HEK293 (cell line): ENCODE measurements at regions not wholly inside any gene's neighbourhood (a gene's known extent, or its start where the extent isn't known, plus 50 kb on each side); places are given as distances from the start of the nearest gene placed in this dataset.
A peak's percentile ranks its signal among the peaks of the same experiment; 100 is the strongest.

Source experiments
- GLIS1 ChIP-seq: fragments of 450-650 bp; formaldehyde crosslinking; IDR thresholded peaks from 2 replicates; pipeline ENCODE4 v1.5.1; 2016; ENCODE audit warnings: missing biosample characterization, missing genetic modification characterization
- KLF16 ChIP-seq: fragments of 450-650 bp; formaldehyde crosslinking; IDR thresholded peaks from 2 replicates; pipeline ENCODE4 v1.5.1; 2017; ENCODE audit warnings: missing biosample characterization, missing genetic modification characterization
- MYNN ChIP-seq: fragments of 450-650 bp; formaldehyde crosslinking; IDR thresholded peaks from 2 replicates; pipeline ENCODE4 v1.5.1; 2016; ENCODE audit warnings: missing biosample characterization, missing genetic modification characterization, borderline replicate concordance
- OSR2 ChIP-seq: fragments of 450-650 bp; formaldehyde crosslinking; IDR thresholded peaks from 2 replicates; pipeline ENCODE4 v1.5.1; 2016; ENCODE audit warnings: missing biosample characterization, missing genetic modification characterization
- PRDM6 ChIP-seq: fragments of 450-650 bp; formaldehyde crosslinking; IDR thresholded peaks from 2 replicates; pipeline ENCODE4 v1.5.1; 2017; ENCODE audit warnings: missing biosample characterization, missing genetic modification characterization
- TCF7L2 ChIP-seq: IDR thresholded peaks from 2 replicates; pipeline ENCODE4 v1.6.1; 2011; ENCODE audit warnings: low read depth, mild to moderate bottlenecking, inconsistent platforms, low read length, moderate library complexity, borderline replicate concordance
- YY2 ChIP-seq: fragments of 450-650 bp; formaldehyde crosslinking; IDR thresholded peaks from 2 replicates; pipeline ENCODE4 v1.5.1; 2016; ENCODE audit warnings: missing biosample characterization, missing genetic modification characterization
- ZBTB17 ChIP-seq: fragments of 450-650 bp; formaldehyde crosslinking; IDR thresholded peaks from 2 replicates; pipeline ENCODE4 v1.5.1; 2016; ENCODE audit warnings: missing biosample characterization, missing genetic modification characterization
- ZBTB49 ChIP-seq: fragments of 450-650 bp; formaldehyde crosslinking; IDR thresholded peaks from 2 replicates; pipeline ENCODE4 v1.5.1; 2016; ENCODE audit warnings: missing biosample characterization, missing genetic modification characterization, low read depth
- ZNF121 ChIP-seq: fragments of 450-650 bp; formaldehyde crosslinking; IDR thresholded peaks from 2 replicates; pipeline ENCODE4 v1.5.1; 2016; ENCODE audit warnings: missing biosample characterization, missing genetic modification characterization
- ZNF174 ChIP-seq: fragments of 450-650 bp; formaldehyde crosslinking; IDR thresholded peaks from 2 replicates; pipeline ENCODE4 v1.5.0; 2017; ENCODE audit warnings: missing biosample characterization, mild to moderate bottlenecking, missing genetic modification characterization
- ZNF2 ChIP-seq: fragments of 450-650 bp; formaldehyde crosslinking; IDR thresholded peaks from 2 replicates; pipeline ENCODE4 v1.5.1; 2016; ENCODE audit warnings: missing biosample characterization, missing genetic modification characterization
- ZNF221 ChIP-seq: fragments of 450-650 bp; formaldehyde crosslinking; IDR thresholded peaks from 2 replicates; pipeline ENCODE4 v1.5.1; 2017; ENCODE audit warnings: missing biosample characterization, missing genetic modification characterization, borderline replicate concordance
- ZNF302 ChIP-seq: fragments of 450-650 bp; formaldehyde crosslinking; IDR thresholded peaks from 2 replicates; pipeline ENCODE4 v1.5.1; 2016; ENCODE audit warnings: missing biosample characterization, missing genetic modification characterization, low read depth
- ZNF354C ChIP-seq: fragments of 450-650 bp; formaldehyde crosslinking; IDR thresholded peaks from 2 replicates; pipeline ENCODE4 v1.5.1; 2016; ENCODE audit warnings: missing biosample characterization, missing genetic modification characterization, low read depth, borderline replicate concordance
- ZNF423 ChIP-seq: fragments of 450-650 bp; formaldehyde crosslinking; IDR thresholded peaks from 2 replicates; pipeline ENCODE4 v1.5.1; 2016; ENCODE audit warnings: missing biosample characterization, missing genetic modification characterization
- ZNF629 ChIP-seq: fragments of 450-650 bp; formaldehyde crosslinking; IDR thresholded peaks from 2 replicates; pipeline ENCODE4 v1.5.1; 2017; ENCODE audit warnings: missing biosample characterization, missing genetic modification characterization
- ZNF660 ChIP-seq: fragments of 450-650 bp; IDR thresholded peaks from 2 replicates; pipeline ENCODE4 v1.5.1; 2018; ENCODE audit warnings: missing biosample characterization, mild to moderate bottlenecking, missing genetic modification characterization
- ZXDB ChIP-seq: fragments of 450-650 bp; formaldehyde crosslinking; IDR thresholded peaks from 2 replicates; pipeline ENCODE4 v1.5.1; 2016; ENCODE audit warnings: missing biosample characterization, missing genetic modification characterization
- TF ChIP-seq, protein P1 (sequence below): fragments of 450-650 bp; formaldehyde crosslinking; conservative IDR thresholded peaks from 2 replicates; pipeline ENCODE4 v1.5.1; 2016; ENCODE audit warnings: low read depth, missing biosample characterization, missing genetic modification characterization
- TF ChIP-seq, protein P2 (sequence below): fragments of 450-650 bp; formaldehyde crosslinking; conservative IDR thresholded peaks from 2 replicates; pipeline ENCODE4 v1.5.1; 2016; ENCODE audit warnings: low read depth, missing biosample characterization, missing genetic modification characterization
- TF ChIP-seq, protein P3 (sequence below): fragments of 450-650 bp; formaldehyde crosslinking; IDR thresholded peaks from 2 replicates; pipeline ENCODE4 v1.5.1; 2016; ENCODE audit warnings: missing biosample characterization, missing genetic modification characterization
- TF ChIP-seq, protein P4 (sequence below): fragments of 450-650 bp; formaldehyde crosslinking; IDR thresholded peaks from 2 replicates; pipeline ENCODE4 v1.5.0; 2017; ENCODE audit warnings: missing biosample characterization, missing genetic modification characterization, borderline replicate concordance

GRCh38 chr7:27409776-27410175, 167.2 kb downstream of the EVX1 start (continued):
- TF ChIP-seq, protein P1, sequence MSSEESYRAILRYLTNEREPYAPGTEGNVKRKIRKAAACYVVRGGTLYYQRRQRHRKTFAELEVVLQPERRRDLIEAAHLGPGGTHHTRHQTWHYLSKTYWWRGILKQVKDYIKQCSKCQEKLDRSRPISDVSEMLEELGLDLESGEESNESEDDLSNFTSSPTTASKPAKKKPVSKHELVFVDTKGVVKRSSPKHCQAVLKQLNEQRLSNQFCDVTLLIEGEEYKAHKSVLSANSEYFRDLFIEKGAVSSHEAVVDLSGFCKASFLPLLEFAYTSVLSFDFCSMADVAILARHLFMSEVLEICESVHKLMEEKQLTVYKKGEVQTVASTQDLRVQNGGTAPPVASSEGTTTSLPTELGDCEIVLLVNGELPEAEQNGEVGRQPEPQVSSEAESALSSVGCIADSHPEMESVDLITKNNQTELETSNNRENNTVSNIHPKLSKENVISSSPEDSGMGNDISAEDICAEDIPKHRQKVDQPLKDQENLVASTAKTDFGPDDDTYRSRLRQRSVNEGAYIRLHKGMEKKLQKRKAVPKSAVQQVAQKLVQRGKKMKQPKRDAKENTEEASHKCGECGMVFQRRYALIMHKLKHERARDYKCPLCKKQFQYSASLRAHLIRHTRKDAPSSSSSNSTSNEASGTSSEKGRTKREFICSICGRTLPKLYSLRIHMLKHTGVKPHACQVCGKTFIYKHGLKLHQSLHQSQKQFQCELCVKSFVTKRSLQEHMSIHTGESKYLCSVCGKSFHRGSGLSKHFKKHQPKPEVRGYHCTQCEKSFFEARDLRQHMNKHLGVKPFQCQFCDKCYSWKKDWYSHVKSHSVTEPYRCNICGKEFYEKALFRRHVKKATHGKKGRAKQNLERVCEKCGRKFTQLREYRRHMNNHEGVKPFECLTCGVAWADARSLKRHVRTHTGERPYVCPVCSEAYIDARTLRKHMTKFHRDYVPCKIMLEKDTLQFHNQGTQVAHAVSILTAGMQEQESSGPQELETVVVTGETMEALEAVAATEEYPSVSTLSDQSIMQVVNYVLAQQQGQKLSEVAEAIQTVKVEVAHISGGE = peak; percentile 56
- peak; percentile 63; the same call in 1 of the 2 replicates for TF ChIP-seq ZNF660 (tag by site-specific recombination)
- TF ChIP-seq KLF16 (tag by site-specific recombination) = peak; percentile 60; the same call in 1 of the 2 replicates
- TF ChIP-seq ZNF174 (tag by site-specific recombination) = no peak
- TF ChIP-seq ZNF121 (tag by site-specific recombination) = no peak
- no peak for TF ChIP-seq ZBTB17 (tag by site-specific recombination)
- TF ChIP-seq, protein P2, sequence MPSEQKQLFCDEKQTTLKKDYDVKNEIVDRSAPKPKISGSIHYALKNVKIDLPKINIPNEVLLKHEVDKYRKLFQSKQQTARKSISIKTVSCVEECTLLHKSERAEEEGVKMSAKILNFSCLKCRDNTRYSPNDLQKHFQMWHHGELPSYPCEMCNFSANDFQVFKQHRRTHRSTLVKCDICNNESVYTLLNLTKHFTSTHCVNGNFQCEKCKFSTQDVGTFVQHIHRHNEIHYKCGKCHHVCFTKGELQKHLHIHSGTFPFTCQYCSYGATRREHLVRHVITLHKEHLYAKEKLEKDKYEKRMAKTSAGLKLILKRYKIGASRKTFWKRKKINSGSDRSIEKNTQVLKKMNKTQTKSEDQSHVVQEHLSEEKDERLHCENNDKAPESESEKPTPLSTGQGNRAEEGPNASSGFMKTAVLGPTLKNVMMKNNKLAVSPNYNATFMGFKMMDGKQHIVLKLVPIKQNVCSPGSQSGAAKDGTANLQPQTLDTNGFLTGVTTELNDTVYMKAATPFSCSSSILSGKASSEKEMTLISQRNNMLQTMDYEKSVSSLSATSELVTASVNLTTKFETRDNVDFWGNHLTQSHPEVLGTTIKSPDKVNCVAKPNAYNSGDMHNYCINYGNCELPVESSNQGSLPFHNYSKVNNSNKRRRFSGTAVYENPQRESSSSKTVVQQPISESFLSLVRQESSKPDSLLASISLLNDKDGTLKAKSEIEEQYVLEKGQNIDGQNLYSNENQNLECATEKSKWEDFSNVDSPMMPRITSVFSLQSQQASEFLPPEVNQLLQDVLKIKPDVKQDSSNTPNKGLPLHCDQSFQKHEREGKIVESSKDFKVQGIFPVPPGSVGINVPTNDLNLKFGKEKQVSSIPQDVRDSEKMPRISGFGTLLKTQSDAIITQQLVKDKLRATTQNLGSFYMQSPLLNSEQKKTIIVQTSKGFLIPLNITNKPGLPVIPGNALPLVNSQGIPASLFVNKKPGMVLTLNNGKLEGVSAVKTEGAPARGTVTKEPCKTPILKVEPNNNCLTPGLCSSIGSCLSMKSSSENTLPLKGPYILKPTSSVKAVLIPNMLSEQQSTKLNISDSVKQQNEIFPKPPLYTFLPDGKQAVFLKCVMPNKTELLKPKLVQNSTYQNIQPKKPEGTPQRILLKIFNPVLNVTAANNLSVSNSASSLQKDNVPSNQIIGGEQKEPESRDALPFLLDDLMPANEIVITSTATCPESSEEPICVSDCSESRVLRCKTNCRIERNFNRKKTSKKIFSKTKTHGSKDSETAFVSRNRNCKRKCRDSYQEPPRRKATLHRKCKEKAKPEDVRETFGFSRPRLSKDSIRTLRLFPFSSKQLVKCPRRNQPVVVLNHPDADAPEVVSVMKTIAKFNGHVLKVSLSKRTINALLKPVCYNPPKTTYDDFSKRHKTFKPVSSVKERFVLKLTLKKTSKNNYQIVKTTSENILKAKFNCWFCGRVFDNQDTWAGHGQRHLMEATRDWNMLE (tag by site-specific recombination) = peak; percentile 47; the same call in 1 of the 2 replicates
- peak; percentile 43; the same call in 1 of the 2 replicates for TF ChIP-seq YY2 (tag by site-specific recombination)
- peak; percentile 85 for TF ChIP-seq ZNF629 (tag by site-specific recombination)
- TF ChIP-seq ZNF354C = no peak
- TF ChIP-seq, protein P3, sequence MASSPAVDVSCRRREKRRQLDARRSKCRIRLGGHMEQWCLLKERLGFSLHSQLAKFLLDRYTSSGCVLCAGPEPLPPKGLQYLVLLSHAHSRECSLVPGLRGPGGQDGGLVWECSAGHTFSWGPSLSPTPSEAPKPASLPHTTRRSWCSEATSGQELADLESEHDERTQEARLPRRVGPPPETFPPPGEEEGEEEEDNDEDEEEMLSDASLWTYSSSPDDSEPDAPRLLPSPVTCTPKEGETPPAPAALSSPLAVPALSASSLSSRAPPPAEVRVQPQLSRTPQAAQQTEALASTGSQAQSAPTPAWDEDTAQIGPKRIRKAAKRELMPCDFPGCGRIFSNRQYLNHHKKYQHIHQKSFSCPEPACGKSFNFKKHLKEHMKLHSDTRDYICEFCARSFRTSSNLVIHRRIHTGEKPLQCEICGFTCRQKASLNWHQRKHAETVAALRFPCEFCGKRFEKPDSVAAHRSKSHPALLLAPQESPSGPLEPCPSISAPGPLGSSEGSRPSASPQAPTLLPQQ (tag by site-specific recombination) = peak; percentile 34; the same call in 1 of the 2 replicates
- TF ChIP-seq OSR2 = peak; percentile 36; the same call in 1 of the 2 replicates
- no peak for TF ChIP-seq ZBTB49
- TF ChIP-seq ZNF221 (tag by site-specific recombination) = no peak
- no peak for TF ChIP-seq ZNF302 (tag by site-specific recombination)
- TF ChIP-seq ZNF423 (tag by site-specific recombination) = no peak
- TF ChIP-seq ZXDB (tag by site-specific recombination) = peak; percentile 32; the same call in 1 of the 2 replicates
- TF ChIP-seq, protein P4, sequence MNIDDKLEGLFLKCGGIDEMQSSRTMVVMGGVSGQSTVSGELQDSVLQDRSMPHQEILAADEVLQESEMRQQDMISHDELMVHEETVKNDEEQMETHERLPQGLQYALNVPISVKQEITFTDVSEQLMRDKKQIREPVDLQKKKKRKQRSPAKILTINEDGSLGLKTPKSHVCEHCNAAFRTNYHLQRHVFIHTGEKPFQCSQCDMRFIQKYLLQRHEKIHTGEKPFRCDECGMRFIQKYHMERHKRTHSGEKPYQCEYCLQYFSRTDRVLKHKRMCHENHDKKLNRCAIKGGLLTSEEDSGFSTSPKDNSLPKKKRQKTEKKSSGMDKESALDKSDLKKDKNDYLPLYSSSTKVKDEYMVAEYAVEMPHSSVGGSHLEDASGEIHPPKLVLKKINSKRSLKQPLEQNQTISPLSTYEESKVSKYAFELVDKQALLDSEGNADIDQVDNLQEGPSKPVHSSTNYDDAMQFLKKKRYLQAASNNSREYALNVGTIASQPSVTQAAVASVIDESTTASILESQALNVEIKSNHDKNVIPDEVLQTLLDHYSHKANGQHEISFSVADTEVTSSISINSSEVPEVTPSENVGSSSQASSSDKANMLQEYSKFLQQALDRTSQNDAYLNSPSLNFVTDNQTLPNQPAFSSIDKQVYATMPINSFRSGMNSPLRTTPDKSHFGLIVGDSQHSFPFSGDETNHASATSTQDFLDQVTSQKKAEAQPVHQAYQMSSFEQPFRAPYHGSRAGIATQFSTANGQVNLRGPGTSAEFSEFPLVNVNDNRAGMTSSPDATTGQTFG (tag by site-specific recombination) = no peak
- no peak for TF ChIP-seq GLIS1 (tag by site-specific recombination)
- peak; percentile 33; the same call in 1 of the 2 replicates for TF ChIP-seq PRDM6 (tag by site-specific recombination)
- TF ChIP-seq ZNF2 (tag by site-specific recombination) = no peak
- TF ChIP-seq MYNN (tag by site-specific recombination) = no peak
- no peak for TF ChIP-seq TCF7L2
